Right forelimb (tissue), 1 donor: ENCODE measurements at regions not wholly inside any gene's neighbourhood (a gene's known extent, or its start where the extent isn't known, plus 50 kb on each side); places are given as distances from the start of the nearest gene placed in this dataset.

Experiments used
- DNase-seq: peaks from one replicate; pipeline ENCODE4 v3.0.0-alpha.2; 2018

GRCh38 chr17:12296209-12296625, 275.5 kb downstream of the MAP2K4 start:
- no peak for DNase-seq

DNA sequence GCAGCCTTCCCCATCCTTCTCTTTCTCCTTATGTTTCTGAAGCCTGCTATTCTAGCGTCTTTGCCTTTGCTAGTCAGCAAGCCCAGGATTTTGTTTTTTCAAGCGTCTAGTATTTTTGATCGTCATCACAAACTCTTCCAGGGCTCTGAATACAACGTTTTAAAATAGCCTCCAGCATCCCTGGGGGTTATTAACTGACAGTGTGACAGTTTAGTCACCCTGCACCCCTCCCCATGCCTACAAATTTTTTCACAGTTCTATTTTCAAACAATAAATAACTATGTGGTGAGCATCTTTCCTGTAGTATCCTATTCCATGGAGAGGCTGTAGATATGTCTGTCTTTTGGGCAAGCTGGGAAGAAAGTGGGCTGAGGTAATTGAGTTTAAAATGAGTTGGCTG, 280.9 kb downstream of the MAP2K4 start:
- no peak for DNase-seq

GRCh38 chr17:12302711-12303110, 282.0 kb downstream of the MAP2K4 start:
- no peak for DNase-seq

GRCh38 chr17:12310811-12311210, 290.1 kb downstream of the MAP2K4 start:
- no peak for DNase-seq

DNA sequence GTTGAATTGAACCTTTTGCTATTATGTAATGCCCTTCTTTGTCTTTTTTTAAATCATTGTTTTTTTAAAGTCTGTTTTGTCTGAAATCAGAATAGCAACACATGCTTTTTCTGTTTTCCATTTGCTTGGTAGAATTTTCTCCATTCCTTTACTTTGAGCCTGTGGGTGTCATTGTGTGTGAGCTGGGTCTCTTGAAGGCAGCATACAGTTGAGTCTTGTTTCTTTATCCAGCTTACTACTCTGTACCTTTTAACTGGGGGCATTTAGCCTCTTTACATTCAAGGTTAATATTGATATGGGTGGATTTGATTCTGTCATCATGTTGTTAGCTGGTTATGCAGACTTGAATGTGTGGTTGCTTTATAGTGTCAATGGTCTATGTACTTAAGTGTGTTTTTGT, 292.0 kb downstream of the MAP2K4 start:
- no peak for DNase-seq

- no peak for DNase-seq
These were observed 293.1 kb downstream of the MAP2K4 start for GRCh38 chr17:12313786-12314185.

DNA sequence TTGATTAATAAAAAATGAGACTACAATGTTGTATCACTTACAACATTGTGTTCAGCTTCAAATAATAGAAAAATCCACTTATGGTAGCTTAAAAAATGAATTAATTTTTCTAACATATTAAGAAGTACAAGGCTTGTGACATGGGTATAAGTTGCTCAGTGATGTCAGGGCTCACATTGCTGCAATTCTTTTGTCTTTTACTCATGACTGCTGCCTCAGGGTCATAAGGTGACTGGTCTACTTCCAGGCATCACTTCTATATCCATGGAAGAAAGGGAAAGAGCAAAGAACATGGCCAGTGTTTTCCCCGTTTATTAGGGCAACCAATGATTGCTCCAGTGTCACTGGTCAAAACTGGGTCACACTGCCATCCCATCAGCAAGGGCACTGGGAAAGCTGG, 295.3 kb downstream of the MAP2K4 start:
- DNase-seq: no peak

GRCh38 chr17:12318571-12319266, 298.0 kb downstream of the MAP2K4 start:
- no peak for DNase-seq

DNA sequence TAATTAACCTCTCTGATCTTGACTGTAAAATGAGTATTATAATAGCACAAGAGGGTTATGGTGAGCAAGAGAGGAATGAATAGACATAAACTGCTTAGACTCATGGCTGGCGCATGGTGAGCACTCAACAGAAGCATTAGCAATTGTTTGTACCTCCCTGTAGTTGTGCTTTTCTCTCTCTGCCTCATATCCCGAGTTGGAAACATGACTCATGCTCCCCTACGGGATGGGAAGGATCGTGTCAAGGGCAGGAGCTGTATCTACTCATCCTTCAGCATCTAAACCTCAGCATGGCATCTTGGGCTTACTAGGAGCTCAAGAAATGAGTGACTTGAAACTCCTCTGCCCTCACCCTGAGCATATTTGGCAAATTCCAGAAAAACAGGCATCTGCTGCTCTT, 299.6 kb downstream of the MAP2K4 start:
- DNase-seq: no peak

- DNase-seq: no peak
These were observed 307.5 kb downstream of the MAP2K4 start for GRCh38 chr17:12328204-12328603.

GRCh38 chr17:12330456-12330855, 309.8 kb downstream of the MAP2K4 start:
- DNase-seq: no peak

- no peak for DNase-seq
These were observed 320.7 kb downstream of the MAP2K4 start for GRCh38 chr17:12341328-12341727.

GRCh38 chr17:12342161-12342560, 321.5 kb downstream of the MAP2K4 start:
- no peak for DNase-seq

- DNase-seq: no peak
These were observed 322.1 kb downstream of the MAP2K4 start for GRCh38 chr17:12342609-12343435.

DNA sequence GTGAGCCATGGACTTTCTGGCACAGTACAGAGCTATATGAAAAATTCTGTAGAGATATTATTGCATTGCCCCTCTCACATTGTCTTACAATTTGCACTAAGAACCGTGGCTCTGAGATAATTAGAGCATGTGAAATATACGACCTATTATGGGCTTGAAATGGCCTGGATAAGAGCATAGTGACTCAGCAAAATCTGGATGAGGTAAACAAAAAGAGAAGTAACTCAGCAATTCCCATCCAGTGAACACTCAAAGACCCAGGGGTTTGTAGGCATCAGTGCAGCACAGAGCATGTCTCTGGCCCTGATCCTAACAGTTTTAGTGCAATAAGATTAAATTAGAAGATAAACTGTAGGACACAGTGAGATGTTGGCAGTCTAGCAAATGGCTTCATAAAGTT, 317.2 kb upstream of the MYOCD start:
- DNase-seq: no peak

DNA sequence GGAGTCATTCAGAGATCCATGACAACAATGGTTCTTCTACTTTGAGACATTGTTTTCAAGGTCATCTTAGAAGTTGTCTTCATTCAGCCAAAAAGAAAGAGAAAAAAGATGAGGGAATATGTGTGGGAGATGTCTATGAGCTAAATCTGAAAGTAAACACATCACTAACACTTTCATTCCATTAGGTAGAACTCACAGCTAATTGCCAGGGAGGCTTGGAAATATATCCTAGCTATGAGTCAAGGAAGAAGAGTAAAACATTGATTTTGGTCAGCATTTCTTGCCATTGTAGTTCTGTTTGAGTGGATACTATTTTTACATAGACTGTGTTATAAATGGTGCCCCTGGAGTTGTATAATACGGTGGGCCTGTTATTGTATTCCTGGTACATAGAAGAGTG, 316.4 kb upstream of the MYOCD start:
- no peak for DNase-seq

DNA sequence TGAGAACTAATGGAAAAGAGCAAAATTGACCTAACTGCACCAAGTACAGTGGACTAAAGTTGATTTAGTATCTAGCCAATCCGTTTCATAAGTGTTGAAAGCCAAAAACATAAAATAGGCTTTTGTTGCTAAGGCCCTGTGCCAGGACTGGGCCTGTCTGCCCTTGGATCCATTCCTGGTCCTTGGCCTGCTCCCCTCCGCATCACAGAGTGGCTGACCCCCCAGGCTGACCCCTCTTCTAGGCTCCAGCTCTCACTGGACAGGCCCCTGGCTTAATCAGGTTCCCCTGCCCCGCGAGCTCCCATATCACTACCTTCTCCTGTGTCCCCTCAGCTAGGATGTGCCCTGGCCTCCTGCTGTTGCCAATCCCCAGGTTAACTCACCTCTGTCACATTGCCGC, 313.6 kb upstream of the MYOCD start:
- no peak for DNase-seq

GRCh38 chr17:12357600-12357999, 308.1 kb upstream of the MYOCD start:
- DNase-seq: no peak

GRCh38 chr17:12358477-12358876, 307.2 kb upstream of the MYOCD start:
- no peak for DNase-seq

GRCh38 chr17:12362853-12363455, 302.7 kb upstream of the MYOCD start:
- no peak for DNase-seq

DNA sequence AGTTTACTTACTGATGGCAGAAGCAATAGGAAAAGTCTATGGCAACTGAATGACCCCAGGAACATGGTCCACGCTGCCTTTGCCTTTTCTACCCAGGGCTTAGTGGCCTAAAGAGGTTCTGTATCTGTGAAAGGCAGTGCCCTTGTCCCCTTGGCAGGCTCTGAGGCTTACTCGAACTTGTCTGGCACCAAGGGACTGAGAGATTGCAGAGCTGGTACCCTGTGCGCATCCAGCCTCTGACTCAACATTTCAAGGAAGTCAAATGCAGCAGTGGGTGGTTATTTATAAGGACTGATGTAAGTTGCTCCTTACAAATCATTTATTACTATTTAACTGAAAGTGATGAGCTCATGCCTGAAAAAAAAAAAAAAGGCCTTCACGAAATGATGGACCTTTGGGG, 299.9 kb upstream of the MYOCD start:
- no peak for DNase-seq

- no peak for DNase-seq
These were observed 296.6 kb upstream of the MYOCD start for GRCh38 chr17:12369065-12369464.

- DNase-seq: no peak
These were observed 289.4 kb upstream of the MYOCD start for GRCh38 chr17:12376276-12376675.

- DNase-seq: no peak
These were observed 279.5 kb upstream of the MYOCD start for GRCh38 chr17:12386225-12386624.
